OCI-LY1 (cell line): ENCODE measurements at regions not wholly inside any gene's neighbourhood (a gene's known extent, or its start where the extent isn't known, plus 50 kb on each side); places are given as distances from the start of the nearest gene placed in this dataset.

Source experiments
- H2AFZ ChIP-seq: fragments of 200-600 bp; sonication (generic), shearing (Covaris generic); 2 replicates; pipeline ENCODE4 v1.6.0; 2014; ENCODE audit warnings: antibody characterized with exemption, mild to moderate bottlenecking, low read length
- H3F3A ChIP-seq: fragments of 200-600 bp; sonication (generic), shearing (Covaris generic); 2 replicates; pipeline ENCODE4 v1.6.0; 2014; ENCODE audit warnings: mild to moderate bottlenecking, antibody characterized with exemption, low read length, moderate library complexity; ENCODE audit not compliant: insufficient read depth
- H3K27ac ChIP-seq: fragments of 200-600 bp; sonication (generic); 2 replicates; pipeline ENCODE4 v1.5.1; 2014; ENCODE audit warnings: low read length, mixed run types, mild to moderate bottlenecking, low read depth; ENCODE audit not compliant: poor library complexity, severe bottlenecking
- H3K27me3 ChIP-seq: fragments of 200-600 bp; sonication (generic); 2 replicates; pipeline ENCODE4 v1.6.0; 2014; ENCODE audit warnings: antibody characterized with exemption, mild to moderate bottlenecking, low read length, moderate library complexity; ENCODE audit not compliant: insufficient read depth
- H3K36me3 ChIP-seq: fragments of 200-600 bp; sonication (generic); 2 replicates; pipeline ENCODE4 v1.6.1; 2014; ENCODE audit warnings: mild to moderate bottlenecking, antibody characterized with exemption, low read length, moderate library complexity, mixed read lengths; ENCODE audit not compliant: insufficient read depth
- H3K4me1 ChIP-seq: fragments of 200-600 bp; sonication (generic); 2 replicates; pipeline ENCODE4 v1.5.1; 2014; ENCODE audit warnings: mild to moderate bottlenecking, low read length, moderate library complexity; ENCODE audit not compliant: insufficient read depth, severe bottlenecking
- H3K4me2 ChIP-seq: fragments of 200-600 bp; sonication (generic), shearing (Covaris generic); 2 replicates; pipeline ENCODE4 v1.6.1; 2014; ENCODE audit warnings: low read length
- H3K4me3 ChIP-seq: fragments of 200-600 bp; sonication (generic); 2 replicates; pipeline ENCODE4 v1.5.1; 2014; ENCODE audit warnings: low read length, low read depth, mild to moderate bottlenecking, mixed read lengths; ENCODE audit not compliant: poor library complexity, severe bottlenecking
- H3K79me2 ChIP-seq: fragments of 200-600 bp; shearing (Covaris generic); 2 replicates; pipeline ENCODE4 v1.6.1; 2016; ENCODE audit warnings: mixed run types, low read length, mixed read lengths; ENCODE audit not compliant: insufficient read depth
- H3K9ac ChIP-seq: fragments of 200-600 bp; sonication (generic), shearing (Covaris generic); 2 replicates; pipeline ENCODE4 v1.6.1; 2014; ENCODE audit warnings: mild to moderate bottlenecking, low read length, mixed read lengths
- H3K9me2 ChIP-seq: fragments of 200-600 bp; sonication (generic), shearing (Covaris generic); 2 replicates; pipeline ENCODE4 v1.6.1; 2014; ENCODE audit warnings: low read depth, mild to moderate bottlenecking, low read length, mixed read lengths
- H3K9me3 ChIP-seq: fragments of 200-600 bp; shearing (Covaris generic); 2 replicates; pipeline ENCODE4 v1.6.1; 2014; ENCODE audit warnings: low read length, mixed read lengths
- H4K20me1 ChIP-seq: fragments of 200-600 bp; sonication (generic), shearing (Covaris generic); 2 replicates; pipeline ENCODE4 v1.6.0; 2016; ENCODE audit warnings: mild to moderate bottlenecking, low read length; ENCODE audit not compliant: insufficient read depth
- EZH2 ChIP-seq: fragments of 200-600 bp; sonication (generic), shearing (Covaris generic); IDR thresholded peaks from 2 replicates; pipeline ENCODE4 v1.8.0; 2017; ENCODE audit warnings: borderline replicate concordance, mixed run types, mild to moderate bottlenecking, antibody characterized with exemption, low read length, moderate library complexity, mixed read lengths
- TF ChIP-seq, protein P1 (sequence below): fragments of 200-600 bp; sonication (generic), shearing (Covaris generic); IDR thresholded peaks from 2 replicates; pipeline ENCODE4 v1.5.1; 2017; ENCODE audit warnings: mild to moderate bottlenecking, antibody characterized with exemption, low read length, moderate library complexity, mixed read lengths

DNA sequence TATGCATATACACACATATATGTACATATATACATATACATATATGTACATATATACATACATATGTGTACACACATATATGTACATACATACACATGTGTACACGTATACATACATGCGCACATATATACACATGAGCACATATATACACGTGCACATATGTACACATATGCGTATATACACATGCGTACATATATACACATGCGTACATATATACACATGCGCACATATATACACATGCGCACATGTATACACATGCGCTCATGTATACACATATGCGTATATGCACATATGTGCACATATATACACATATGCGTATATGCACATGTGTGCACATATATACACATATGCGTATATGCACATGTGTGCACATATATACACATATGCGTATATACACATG, 353.0 kb downstream of the EDEM1 start:
- no peak overlapping the region for H3K9ac ChIP-seq
- no peak overlapping the region for H2AFZ ChIP-seq
- H3K4me1 ChIP-seq, result no peaks in the 10 kb centered on the region
- H3K4me3 ChIP-seq, result no peak overlapping the region
- no peaks in the 10 kb centered on the region for H3K79me2 ChIP-seq
- no peaks in the 10 kb centered on the region for H3F3A ChIP-seq
- no peaks in the 10 kb centered on the region for H3K36me3 ChIP-seq
- H3K27me3 ChIP-seq, result no peaks in the 10 kb centered on the region
- TF ChIP-seq, protein P1, sequence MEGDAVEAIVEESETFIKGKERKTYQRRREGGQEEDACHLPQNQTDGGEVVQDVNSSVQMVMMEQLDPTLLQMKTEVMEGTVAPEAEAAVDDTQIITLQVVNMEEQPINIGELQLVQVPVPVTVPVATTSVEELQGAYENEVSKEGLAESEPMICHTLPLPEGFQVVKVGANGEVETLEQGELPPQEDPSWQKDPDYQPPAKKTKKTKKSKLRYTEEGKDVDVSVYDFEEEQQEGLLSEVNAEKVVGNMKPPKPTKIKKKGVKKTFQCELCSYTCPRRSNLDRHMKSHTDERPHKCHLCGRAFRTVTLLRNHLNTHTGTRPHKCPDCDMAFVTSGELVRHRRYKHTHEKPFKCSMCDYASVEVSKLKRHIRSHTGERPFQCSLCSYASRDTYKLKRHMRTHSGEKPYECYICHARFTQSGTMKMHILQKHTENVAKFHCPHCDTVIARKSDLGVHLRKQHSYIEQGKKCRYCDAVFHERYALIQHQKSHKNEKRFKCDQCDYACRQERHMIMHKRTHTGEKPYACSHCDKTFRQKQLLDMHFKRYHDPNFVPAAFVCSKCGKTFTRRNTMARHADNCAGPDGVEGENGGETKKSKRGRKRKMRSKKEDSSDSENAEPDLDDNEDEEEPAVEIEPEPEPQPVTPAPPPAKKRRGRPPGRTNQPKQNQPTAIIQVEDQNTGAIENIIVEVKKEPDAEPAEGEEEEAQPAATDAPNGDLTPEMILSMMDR, result no peak
- no peak for TF ChIP-seq EZH2
- H3K9me3 ChIP-seq, result no peaks in the 10 kb centered on the region
- H3K9me2 ChIP-seq, result no peaks in the 10 kb centered on the region
- H3K4me2 ChIP-seq, result no peak overlapping the region
- no peak overlapping the region for H3K27ac ChIP-seq
- no peaks in the 10 kb centered on the region for H4K20me1 ChIP-seq

DNA sequence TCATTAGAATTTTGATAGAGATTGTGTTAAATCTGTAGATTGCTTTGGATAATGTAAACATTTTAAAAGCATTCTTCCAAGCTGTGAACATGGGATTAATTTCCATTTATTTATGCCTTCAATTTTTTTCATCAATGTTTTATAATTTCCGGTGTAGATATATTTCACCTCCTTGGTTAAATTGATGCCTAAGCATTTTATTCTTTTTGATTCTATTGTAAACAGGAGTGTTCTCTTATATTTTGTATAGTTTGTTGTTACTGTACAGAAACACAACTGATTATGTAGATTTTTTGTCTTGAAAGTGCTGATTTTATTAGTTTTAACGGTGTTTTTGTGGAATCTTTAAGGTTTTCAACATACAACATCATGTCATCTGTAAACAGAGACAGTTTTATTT, 355.0 kb downstream of the EDEM1 start:
- Histone ChIP-seq H3K9me2 (no peaks in the 10 kb centered on the region), H3K9me3 (no peaks in the 10 kb centered on the region), H3K27ac (no peak overlapping the region), H3K4me3 (no peak overlapping the region), H3K4me2 (no peak overlapping the region), H3K36me3 (no peaks in the 10 kb centered on the region), H3K4me1 (no peaks in the 10 kb centered on the region), H3K27me3 (no peaks in the 10 kb centered on the region), H2AFZ (no peak overlapping the region), H3K79me2 (no peaks in the 10 kb centered on the region), H3K9ac (no peak overlapping the region), H3F3A (no peaks in the 10 kb centered on the region), H4K20me1 (no peaks in the 10 kb centered on the region)
- TF ChIP-seq EZH2, result no peak
- TF ChIP-seq, protein P1, result no peak

DNA sequence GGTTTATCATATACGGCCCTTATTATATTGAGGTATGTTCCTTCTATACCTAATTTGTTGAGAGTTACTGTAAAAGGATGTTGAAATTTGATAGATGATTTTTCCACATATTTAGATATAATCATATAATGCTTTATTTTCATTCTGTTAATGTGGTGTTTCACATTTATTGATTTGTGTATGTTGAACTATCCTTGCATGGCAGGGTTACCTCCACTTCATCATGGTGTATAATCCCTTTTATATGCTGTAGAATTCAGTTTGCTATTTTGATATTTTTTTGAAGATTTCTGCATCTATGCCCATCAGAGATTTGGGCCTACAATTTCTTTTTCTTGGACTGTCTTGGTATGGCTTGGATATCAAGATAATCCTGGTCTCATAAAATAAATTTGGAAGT, 355.5 kb downstream of the EDEM1 start:
- H3K4me1 ChIP-seq, result no peaks in the 10 kb centered on the region
- H3K4me2 ChIP-seq, result no peak overlapping the region
- no peaks in the 10 kb centered on the region for H3K79me2 ChIP-seq
- no peak for TF ChIP-seq EZH2
- TF ChIP-seq, protein P1, result no peak
- H3K9me3 ChIP-seq, result no peaks in the 10 kb centered on the region
- no peaks in the 10 kb centered on the region for H3K36me3 ChIP-seq
- no peak overlapping the region for H3K9ac ChIP-seq
- no peaks in the 10 kb centered on the region for H3K9me2 ChIP-seq
- no peak overlapping the region for H3K27ac ChIP-seq
- no peaks in the 10 kb centered on the region for H3F3A ChIP-seq
- no peak overlapping the region for H2AFZ ChIP-seq
- no peak overlapping the region for H3K4me3 ChIP-seq
- no peaks in the 10 kb centered on the region for H4K20me1 ChIP-seq
- no peaks in the 10 kb centered on the region for H3K27me3 ChIP-seq
